Right forelimb (tissue), 1 donor: ENCODE measurements at regions not wholly inside any gene's neighbourhood (a gene's known extent, or its start where the extent isn't known, plus 50 kb on each side); places are given as distances from the start of the nearest gene placed in this dataset.
"Not testable (repeated sequence)": the region's sequence is repeated elsewhere in the genome, so short reads cannot be mapped to it uniquely, and the experiment has no call there.

Source experiments
- DNase-seq: peaks from one replicate; pipeline ENCODE4 v3.0.0-alpha.2; 2018

GRCh38 chr14:104306450-104307040 is 168.2 kb downstream of the KIF26A start:
- no peak for DNase-seq

GRCh38 chr14:104307246-104307626 is 168.8 kb downstream of the KIF26A start:
- DNase-seq, result no peak

- DNase-seq, result no peak
These were observed 169.4 kb downstream of the KIF26A start for GRCh38 chr14:104307627-104308401.

- not testable (repeated sequence) for DNase-seq
These were observed 170.1 kb downstream of the KIF26A start for GRCh38 chr14:104308534-104308933.

- DNase-seq, result no peak
These were observed 171.4 kb downstream of the KIF26A start for GRCh38 chr14:104309657-104310369.

GRCh38 chr14:104311358-104311757 is 173.0 kb downstream of the KIF26A start:
- DNase-seq, result no peak

GRCh38 chr14:104313674-104314073 is 175.3 kb downstream of the KIF26A start:
- no peak for DNase-seq

- DNase-seq, result peak; percentile 25
These were observed 176.0 kb downstream of the KIF26A start for GRCh38 chr14:104314251-104314941.

GRCh38 chr14:104315169-104315568 is 176.8 kb downstream of the KIF26A start:
- peak; percentile 9 for DNase-seq

- DNase-seq, result peak; percentile 5
These were observed 177.2 kb downstream of the KIF26A start for GRCh38 chr14:104315625-104316024.

- DNase-seq, result no peak
These were observed 177.8 kb downstream of the KIF26A start for GRCh38 chr14:104316121-104316722.

- DNase-seq, result no peak
These were observed 178.5 kb downstream of the KIF26A start for GRCh38 chr14:104316723-104317491.

GRCh38 chr14:104317492-104317805 is 179.1 kb downstream of the KIF26A start:
- DNase-seq, result no peak

GRCh38 chr14:104317975-104318557 is 179.7 kb downstream of the KIF26A start:
- no peak for DNase-seq

GRCh38 chr14:104318558-104319490 is 180.4 kb downstream of the KIF26A start:
- DNase-seq, result no peak

- no peak for DNase-seq
These were observed 181.3 kb downstream of the KIF26A start for GRCh38 chr14:104319491-104320241.

- DNase-seq, result peak; percentile 32
These were observed 182.3 kb downstream of the KIF26A start for GRCh38 chr14:104320611-104321086.

- DNase-seq, result peak; percentile 23
These were observed 182.9 kb downstream of the KIF26A start for GRCh38 chr14:104321088-104321801.

- peak; percentile 17 for DNase-seq
These were observed 183.4 kb downstream of the KIF26A start for GRCh38 chr14:104321802-104322130.
